Superior temporal gyrus (tissue), 1 donor: ENCODE measurements at regions not wholly inside any gene's neighbourhood (a gene's known extent, or its start where the extent isn't known, plus 50 kb on each side); places are given as distances from the start of the nearest gene placed in this dataset.
"Not testable (repeated sequence)": the region's sequence is repeated elsewhere in the genome, so short reads cannot be mapped to it uniquely, and the experiment has no call there.

ENCODE experiments used
- DNase-seq: peaks from one replicate; pipeline ENCODE4 v3.0.0-alpha.2; 2016; ENCODE audit errors: extremely low spot score

GRCh38 chr5:125251703-125252102, 505.3 kb upstream of the ZNF608 start:
- no peak for DNase-seq

- DNase-seq, result not testable (repeated sequence)
Observed at GRCh38 chr5:125253634-125254033, 507.2 kb upstream of the ZNF608 start.

- DNase-seq, result no peak
Observed at GRCh38 chr5:125254267-125254666, 507.8 kb upstream of the ZNF608 start.

GRCh38 chr5:125256296-125256695, 509.9 kb upstream of the ZNF608 start:
- DNase-seq, result no peak

- no peak for DNase-seq
Observed at GRCh38 chr5:125257057-125257972, 510.9 kb upstream of the ZNF608 start.

- DNase-seq, result no peak
Observed at GRCh38 chr5:125257997-125258396, 511.6 kb upstream of the ZNF608 start.

GRCh38 chr5:125258615-125259014, 512.2 kb upstream of the ZNF608 start:
- no peak for DNase-seq

- DNase-seq, result no peak
Observed at GRCh38 chr5:125261505-125262250, 515.2 kb upstream of the ZNF608 start.

- no peak for DNase-seq
Observed at GRCh38 chr5:125262782-125263181, 516.3 kb upstream of the ZNF608 start.

GRCh38 chr5:125263356-125263755, 516.9 kb upstream of the ZNF608 start:
- no peak for DNase-seq

GRCh38 chr5:125266106-125266505, 519.7 kb upstream of the ZNF608 start:
- DNase-seq, result no peak

- DNase-seq, result no peak
Observed at GRCh38 chr5:125267636-125268248, 521.3 kb upstream of the ZNF608 start.

- DNase-seq, result no peak
Observed at GRCh38 chr5:125269926-125270325, 523.5 kb upstream of the ZNF608 start.

GRCh38 chr5:125272357-125272756, 525.9 kb upstream of the ZNF608 start:
- DNase-seq, result no peak

- DNase-seq, result no peak
Observed at GRCh38 chr5:125274211-125274610, 527.8 kb upstream of the ZNF608 start.

- DNase-seq, result no peak
Observed at GRCh38 chr5:125274938-125275724, 528.7 kb upstream of the ZNF608 start.

- DNase-seq, result no peak
Observed at GRCh38 chr5:125275725-125276090, 529.3 kb upstream of the ZNF608 start.

- no peak for DNase-seq
Observed at GRCh38 chr5:125276096-125276495, 529.7 kb upstream of the ZNF608 start.

- no peak for DNase-seq
Observed at GRCh38 chr5:125277494-125278154, 531.2 kb upstream of the ZNF608 start.

- DNase-seq, result no peak
Observed at GRCh38 chr5:125278711-125279110, 532.3 kb upstream of the ZNF608 start.

- no peak for DNase-seq
Observed at GRCh38 chr5:125281667-125282066, 535.2 kb upstream of the ZNF608 start.
